GM21825 (cell line): ENCODE measurements at regions not wholly inside any gene's neighbourhood (a gene's known extent, or its start where the extent isn't known, plus 50 kb on each side); places are given as distances from the start of the nearest gene placed in this dataset.

Source experiments
- ATAC-seq: cut with Tn5 transposase; IDR thresholded peaks from one replicate; pipeline ENCODE4 v1.9.1; 2021; ENCODE audit warnings: mild to moderate bottlenecking, moderate library complexity; ENCODE audit not compliant: unreplicated experiment

- no peak for ATAC-seq
These were observed 51.5 kb upstream of the CNIH3 start for GRCh38 chr1:224564454-224565084.

DNA sequence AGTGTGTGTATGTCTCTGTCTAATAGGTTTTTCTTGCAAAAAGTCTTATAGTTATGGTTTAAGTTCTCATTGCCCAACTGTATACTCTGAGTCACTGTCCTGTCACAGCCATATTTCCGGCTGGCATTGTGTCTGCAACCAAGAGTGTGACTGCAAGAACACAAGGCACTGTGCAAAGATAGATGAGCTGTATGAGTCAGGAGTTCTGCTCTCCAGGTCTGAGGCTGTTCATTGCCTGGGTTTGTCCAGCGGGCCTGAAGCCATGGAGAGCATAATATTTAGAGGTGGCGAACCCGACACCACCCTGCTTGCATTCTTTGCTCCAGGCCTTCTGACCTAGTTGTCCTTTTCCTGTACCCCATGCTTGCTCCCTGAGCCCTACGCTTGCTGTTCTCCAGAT, 50.9 kb upstream of the CNIH3 start:
- no peak for ATAC-seq

DNA sequence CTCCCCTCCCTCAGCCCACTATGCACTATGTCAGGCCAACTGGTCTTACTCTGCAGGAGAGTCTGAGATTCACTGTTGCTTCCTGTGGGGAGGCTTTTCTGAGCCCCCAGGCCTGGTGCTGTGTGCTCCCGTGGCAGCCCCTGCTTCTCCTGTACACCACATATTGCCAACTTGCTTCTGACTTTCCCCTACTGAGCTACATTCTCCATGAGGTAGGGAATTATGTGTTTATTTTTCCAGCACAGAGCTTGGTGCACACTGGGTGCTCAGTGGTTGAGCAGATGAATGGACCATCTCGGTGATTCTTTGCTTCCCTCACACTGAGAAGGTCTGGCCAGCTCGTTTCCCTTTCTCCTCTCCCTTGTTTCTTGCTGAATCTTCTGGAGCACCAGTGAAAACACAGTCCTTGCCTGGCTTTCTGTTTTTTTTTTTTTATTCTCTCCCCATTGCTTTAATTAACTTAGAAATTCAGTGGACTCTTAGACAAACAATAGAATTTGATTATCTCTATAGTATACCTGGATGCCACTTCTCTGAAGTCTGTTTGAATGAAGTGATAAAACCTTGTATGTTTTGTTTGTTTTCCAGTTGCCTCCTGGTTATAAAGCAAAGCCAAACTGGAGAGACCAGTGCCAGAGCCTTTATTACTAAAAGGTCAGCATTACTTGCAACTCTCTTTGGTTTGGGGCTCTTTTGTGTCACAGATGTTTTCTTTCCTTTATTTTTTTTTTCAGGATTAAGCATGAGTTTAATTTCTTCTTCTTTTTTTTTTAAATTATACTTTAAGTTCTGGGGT, 50.3 kb upstream of the CNIH3 start:
- no peak for ATAC-seq
